Keratinocyte (primary cell): ENCODE measurements at regions not wholly inside any gene's neighbourhood (a gene's known extent, or its start where the extent isn't known, plus 50 kb on each side); places are given as distances from the start of the nearest gene placed in this dataset.

Experiments used
- CTCF ChIP-seq, 3 experiments: IDR thresholded peaks in 1 of 3; conservative IDR thresholded peaks in 1 of 3; optimal IDR thresholded peaks in 1 of 3; 2 replicates in 2 of 3; 3 replicates in 1 of 3; pipeline versions ENCODE3 to v1.5.1; 2011; ENCODE audit warnings: low read length in 3 of 3, mild to moderate bottlenecking in 3 of 3, moderate library complexity in 2 of 3, control low read depth in 1 of 3, inconsistent platforms in 1 of 3; ENCODE audit not compliant: insufficient read depth in 2 of 3; ENCODE audit errors: extremely low read depth in 1 of 3
- EZH2 ChIP-seq: IDR thresholded peaks from one replicate; pipeline ENCODE4 v1.6.1; 2012; ENCODE audit warnings: inconsistent platforms, mild to moderate bottlenecking, low read length, moderate library complexity

- TF ChIP-seq EZH2 (no peak), CTCF (optimal IDR thresholded peaks at IDR 0.05 in 1 of 3, IDR thresholded peaks at IDR 0.05 in 1 of 3, conservative IDR thresholded peaks at IDR 0.05 in 1 of 3; ENCODE audit: extremely low read depth in 1 of 3, insufficient read depth in 2 of 3, low read length in 3 of 3) (no peak)
Observed at GRCh38 chr16:50994995-50995394, 156.1 kb downstream of the SALL1 start.
